Neural cell (in vitro differentiated cells): ENCODE measurements at regions not wholly inside any gene's neighbourhood (a gene's known extent, or its start where the extent isn't known, plus 50 kb on each side); places are given as distances from the start of the nearest gene placed in this dataset.

Experiments used
- H2AFZ ChIP-seq: fragments of 200-600, 300-800 bp; sonication (generic), shearing (Covaris generic); 2 replicates; pipeline ENCODE4 v1.6.0; 2014; ENCODE audit warnings: low read depth, mild to moderate bottlenecking, antibody characterized with exemption, low read length, moderate library complexity
- H3F3A ChIP-seq: fragments of 200-600 bp; shearing (Covaris generic); 2 replicates; pipeline ENCODE4 v1.6.1; 2016; ENCODE audit warnings: mild to moderate bottlenecking, moderate library complexity, mixed read lengths, antibody characterized with exemption, low read length; ENCODE audit not compliant: insufficient read depth, poor library complexity, severe bottlenecking
- H3K27ac ChIP-seq: fragments of 200-600, 300-800 bp; sonication (generic), shearing (Covaris generic); 2 replicates; pipeline ENCODE4 v1.5.1; 2014; ENCODE audit warnings: mild to moderate bottlenecking, low read length, moderate library complexity
- H3K27me3 ChIP-seq: fragments of 300-800, 200-600 bp; sonication (generic), shearing (Covaris generic); 2 replicates; pipeline ENCODE4 v1.6.0; 2014; ENCODE audit warnings: mild to moderate bottlenecking, low read depth, low read length, moderate library complexity; ENCODE audit not compliant: insufficient read depth
- H3K36me3 ChIP-seq: fragments of 300-800, 200-600 bp; sonication (generic), shearing (Covaris generic); 2 replicates; pipeline ENCODE4 v1.5.1; 2014; ENCODE audit warnings: mild to moderate bottlenecking, antibody characterized with exemption, low read length, moderate library complexity; ENCODE audit not compliant: insufficient read depth
- H3K4me2 ChIP-seq: fragments of 300-800, 200-600 bp; sonication (generic), shearing (Covaris generic); 2 replicates; pipeline ENCODE4 v1.6.0; 2014; ENCODE audit warnings: mild to moderate bottlenecking, low read length
- H3K4me3 ChIP-seq: fragments of 300-800, 200-600 bp; sonication (generic), shearing (Covaris generic); 2 replicates; pipeline ENCODE4 v1.5.1; 2014; ENCODE audit warnings: mild to moderate bottlenecking, low read length, moderate library complexity
- H3K79me2 ChIP-seq: fragments of 200-600 bp; shearing (Covaris generic); replicated peaks from 2 replicates; pipeline ENCODE4 v1.6.0; 2014; ENCODE audit warnings: mild to moderate bottlenecking, low read length, moderate library complexity; ENCODE audit not compliant: insufficient read depth
- H3K9ac ChIP-seq: fragments of 300-800, 200-600 bp; sonication (generic), shearing (Covaris generic); 2 replicates; pipeline ENCODE4 v1.6.1; 2016; ENCODE audit warnings: mild to moderate bottlenecking, low read length, mixed read lengths
- H3K9me2 ChIP-seq: fragments of 200-600 bp; shearing (Covaris generic); 2 replicates; pipeline ENCODE4 v1.6.1; 2016; ENCODE audit warnings: mild to moderate bottlenecking, low read length, mixed read lengths; ENCODE audit not compliant: insufficient read depth
- H3K9me3 ChIP-seq: fragments of 200-600, 300-800 bp; sonication (generic), shearing (Covaris generic); 2 replicates; pipeline ENCODE4 v1.6.1; 2016; ENCODE audit warnings: mild to moderate bottlenecking, mixed run types, low read length, moderate library complexity, mixed read lengths
- H4K20me1 ChIP-seq: fragments of 200-600 bp; shearing (Covaris generic); 2 replicates; pipeline ENCODE4 v1.6.1; 2016; ENCODE audit warnings: mild to moderate bottlenecking, mixed run types; ENCODE audit not compliant: insufficient read depth
- EP300 ChIP-seq: fragments of 450-650 bp; conservative IDR thresholded peaks from 2 replicates; pipeline ENCODE4 v1.6.1; 2014; ENCODE audit warnings: antibody characterized with exemption, mild to moderate bottlenecking, moderate library complexity; ENCODE audit not compliant: poor library complexity, severe bottlenecking
- EZH2 ChIP-seq: fragments of 200-600, 300-800 bp; shearing (Covaris generic), sonication (generic); IDR thresholded peaks from 2 replicates; pipeline ENCODE4 v1.6.1; 2014; ENCODE audit warnings: antibody characterized with exemption, low read length, borderline replicate concordance, mild to moderate bottlenecking; ENCODE audit not compliant: insufficient read depth, poor library complexity, severe bottlenecking
- MXI1 ChIP-seq: fragments of 450-650 bp; conservative IDR thresholded peaks from 2 replicates; pipeline ENCODE4 v1.6.1; 2014; ENCODE audit warnings: antibody characterized with exemption, mild to moderate bottlenecking; ENCODE audit not compliant: poor library complexity, severe bottlenecking
- POLR2AphosphoS5 ChIP-seq: IDR thresholded peaks from 2 replicates; pipeline ENCODE4 v1.6.1; 2012
- RAD21 ChIP-seq: fragments of 450-650 bp; conservative IDR thresholded peaks from 2 replicates; pipeline ENCODE4 v1.6.1; 2014; ENCODE audit warnings: antibody characterized with exemption, mild to moderate bottlenecking, moderate library complexity
- SMC3 ChIP-seq: fragments of 450-650 bp; conservative IDR thresholded peaks from 2 replicates; pipeline ENCODE4 v1.6.1; 2014; ENCODE audit warnings: antibody characterized with exemption, mild to moderate bottlenecking, moderate library complexity; ENCODE audit not compliant: poor library complexity
- TAF1 ChIP-seq: IDR thresholded peaks from 2 replicates; pipeline ENCODE4 v1.6.1; 2012; ENCODE audit warnings: low read depth
- TF ChIP-seq, protein P1 (sequence below): fragments of 450-650 bp; IDR thresholded peaks from 2 replicates; pipeline ENCODE4 v1.5.1; 2014; ENCODE audit warnings: antibody characterized with exemption, mild to moderate bottlenecking, moderate library complexity; ENCODE audit not compliant: poor library complexity, severe bottlenecking
- TF ChIP-seq, protein P2 (sequence below): IDR thresholded peaks from 2 replicates; pipeline ENCODE4 v1.6.1; 2012; ENCODE audit warnings: borderline replicate concordance

DNA sequence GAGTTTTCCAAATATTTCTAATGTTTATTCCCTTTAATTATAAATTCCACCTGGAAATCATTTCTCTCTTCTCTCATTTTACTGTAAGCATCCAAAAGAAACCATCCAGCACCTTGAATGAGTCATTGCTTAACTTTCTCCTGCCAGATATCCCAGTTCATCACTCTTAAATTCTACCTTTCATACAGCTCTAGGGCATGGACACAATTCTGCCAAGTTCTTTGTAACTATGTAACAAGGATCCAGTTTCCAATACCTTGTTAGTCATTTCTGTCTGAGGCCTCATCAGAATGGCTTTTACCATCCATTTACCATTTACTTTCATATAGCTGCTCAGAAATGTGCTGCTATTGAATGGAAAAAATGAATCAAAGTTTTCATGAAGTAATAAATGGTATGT is 455.4 kb upstream of the TENM4 start:
- Histone ChIP-seq H3K9me3 (no peaks in the 10 kb centered on the region), H3K36me3 (no peaks in the 10 kb centered on the region), H3K4me3 (no peak overlapping the region), H3K9ac (no peak overlapping the region), H3K79me2 (no peaks in the 10 kb centered on the region), H3K27me3 (no peaks in the 10 kb centered on the region), H3F3A (no peaks in the 10 kb centered on the region), H2AFZ (no peak overlapping the region), H3K9me2 (no peaks in the 10 kb centered on the region), H3K4me2 (no peak overlapping the region), H4K20me1 (no peaks in the 10 kb centered on the region), H3K27ac (no peak overlapping the region)
- no peak for TF ChIP-seq POLR2AphosphoS5
- TF ChIP-seq, protein P1, sequence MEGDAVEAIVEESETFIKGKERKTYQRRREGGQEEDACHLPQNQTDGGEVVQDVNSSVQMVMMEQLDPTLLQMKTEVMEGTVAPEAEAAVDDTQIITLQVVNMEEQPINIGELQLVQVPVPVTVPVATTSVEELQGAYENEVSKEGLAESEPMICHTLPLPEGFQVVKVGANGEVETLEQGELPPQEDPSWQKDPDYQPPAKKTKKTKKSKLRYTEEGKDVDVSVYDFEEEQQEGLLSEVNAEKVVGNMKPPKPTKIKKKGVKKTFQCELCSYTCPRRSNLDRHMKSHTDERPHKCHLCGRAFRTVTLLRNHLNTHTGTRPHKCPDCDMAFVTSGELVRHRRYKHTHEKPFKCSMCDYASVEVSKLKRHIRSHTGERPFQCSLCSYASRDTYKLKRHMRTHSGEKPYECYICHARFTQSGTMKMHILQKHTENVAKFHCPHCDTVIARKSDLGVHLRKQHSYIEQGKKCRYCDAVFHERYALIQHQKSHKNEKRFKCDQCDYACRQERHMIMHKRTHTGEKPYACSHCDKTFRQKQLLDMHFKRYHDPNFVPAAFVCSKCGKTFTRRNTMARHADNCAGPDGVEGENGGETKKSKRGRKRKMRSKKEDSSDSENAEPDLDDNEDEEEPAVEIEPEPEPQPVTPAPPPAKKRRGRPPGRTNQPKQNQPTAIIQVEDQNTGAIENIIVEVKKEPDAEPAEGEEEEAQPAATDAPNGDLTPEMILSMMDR: no peak
- TF ChIP-seq SMC3: no peak
- TF ChIP-seq TAF1: no peak
- TF ChIP-seq MXI1: no peak

DNA sequence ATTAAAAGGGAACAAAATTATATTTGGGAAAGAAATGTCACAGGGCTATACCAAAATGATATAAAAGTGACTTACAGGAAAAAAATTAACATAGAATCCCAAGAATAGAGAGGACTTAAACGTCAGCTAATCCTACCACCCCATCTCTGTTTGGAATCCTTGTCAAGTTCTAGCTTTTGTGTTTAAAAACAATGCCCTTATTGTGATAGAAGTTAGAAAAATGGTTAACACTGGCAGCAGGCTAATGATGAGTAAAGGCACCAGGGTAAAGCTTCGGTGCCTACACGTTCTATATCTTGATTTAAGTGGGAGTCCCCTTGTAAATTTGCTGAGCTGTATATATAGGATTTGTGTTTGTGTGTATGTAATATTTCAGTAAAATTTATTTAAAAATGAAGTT is 453.3 kb upstream of the TENM4 start:
- Histone ChIP-seq H3K9me3 (no peaks in the 10 kb centered on the region), H3K4me3 (no peak overlapping the region), H4K20me1 (no peaks in the 10 kb centered on the region), H3K36me3 (no peaks in the 10 kb centered on the region), H3K4me2 (no peak overlapping the region), H3K9ac (no peak overlapping the region), H2AFZ (no peak overlapping the region), H3F3A (no peaks in the 10 kb centered on the region), H3K9me2 (no peaks in the 10 kb centered on the region), H3K79me2 (no peaks in the 10 kb centered on the region), H3K27me3 (no peaks in the 10 kb centered on the region), H3K27ac (no peak overlapping the region)
- TF ChIP-seq, protein P2, sequence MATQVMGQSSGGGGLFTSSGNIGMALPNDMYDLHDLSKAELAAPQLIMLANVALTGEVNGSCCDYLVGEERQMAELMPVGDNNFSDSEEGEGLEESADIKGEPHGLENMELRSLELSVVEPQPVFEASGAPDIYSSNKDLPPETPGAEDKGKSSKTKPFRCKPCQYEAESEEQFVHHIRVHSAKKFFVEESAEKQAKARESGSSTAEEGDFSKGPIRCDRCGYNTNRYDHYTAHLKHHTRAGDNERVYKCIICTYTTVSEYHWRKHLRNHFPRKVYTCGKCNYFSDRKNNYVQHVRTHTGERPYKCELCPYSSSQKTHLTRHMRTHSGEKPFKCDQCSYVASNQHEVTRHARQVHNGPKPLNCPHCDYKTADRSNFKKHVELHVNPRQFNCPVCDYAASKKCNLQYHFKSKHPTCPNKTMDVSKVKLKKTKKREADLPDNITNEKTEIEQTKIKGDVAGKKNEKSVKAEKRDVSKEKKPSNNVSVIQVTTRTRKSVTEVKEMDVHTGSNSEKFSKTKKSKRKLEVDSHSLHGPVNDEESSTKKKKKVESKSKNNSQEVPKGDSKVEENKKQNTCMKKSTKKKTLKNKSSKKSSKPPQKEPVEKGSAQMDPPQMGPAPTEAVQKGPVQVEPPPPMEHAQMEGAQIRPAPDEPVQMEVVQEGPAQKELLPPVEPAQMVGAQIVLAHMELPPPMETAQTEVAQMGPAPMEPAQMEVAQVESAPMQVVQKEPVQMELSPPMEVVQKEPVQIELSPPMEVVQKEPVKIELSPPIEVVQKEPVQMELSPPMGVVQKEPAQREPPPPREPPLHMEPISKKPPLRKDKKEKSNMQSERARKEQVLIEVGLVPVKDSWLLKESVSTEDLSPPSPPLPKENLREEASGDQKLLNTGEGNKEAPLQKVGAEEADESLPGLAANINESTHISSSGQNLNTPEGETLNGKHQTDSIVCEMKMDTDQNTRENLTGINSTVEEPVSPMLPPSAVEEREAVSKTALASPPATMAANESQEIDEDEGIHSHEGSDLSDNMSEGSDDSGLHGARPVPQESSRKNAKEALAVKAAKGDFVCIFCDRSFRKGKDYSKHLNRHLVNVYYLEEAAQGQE: no peak
- TF ChIP-seq, protein P1: no peak
- TF ChIP-seq TAF1 (no peak), EZH2 (no peak), EP300 (no peak), SMC3 (no peak), MXI1 (no peak), POLR2AphosphoS5 (no peak), RAD21 (no peak)
